ENCODE measurements at regions not wholly inside any gene's neighbourhood (a gene's known extent, or its start where the extent isn't known, plus 50 kb on each side); places are given as distances from the start of the nearest gene placed in this dataset.

DNA sequence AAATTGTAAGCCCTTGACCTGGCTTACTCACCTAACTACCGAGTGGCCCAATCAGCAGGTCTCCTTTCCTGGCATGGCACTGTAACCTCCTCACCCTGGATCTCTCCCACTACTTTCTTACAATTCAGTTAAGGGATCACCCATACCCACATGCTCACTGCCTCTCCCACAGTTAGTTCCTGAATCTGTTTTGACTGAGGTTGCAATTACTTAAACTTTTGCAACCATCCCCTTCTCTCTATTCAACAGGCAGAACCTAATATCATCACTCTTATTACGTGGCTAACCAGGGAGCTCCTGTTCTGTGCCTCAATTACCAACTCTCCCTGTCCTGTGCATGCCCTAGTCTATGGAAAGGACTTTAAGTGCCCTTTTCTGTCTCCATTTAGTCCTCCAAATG, 84.2 kb upstream of the IKZF1 start:
- Histone ChIP-seq H3K9me3 (ENCODE audit: control insufficient read depth, low read length) (peaks cover 11% of the 10 kb centered on the region), H3K27me3 (replicated peaks; ENCODE audit: control insufficient read depth, insufficient read depth, low read length, poor library complexity, severe bottlenecking) (no peaks in the 10 kb centered on the region), H3K36me3 (ENCODE audit: control insufficient read depth, insufficient read depth, low read length) (no peaks in the 10 kb centered on the region), H3K27ac (ENCODE audit: insufficient read depth, low read length, poor library complexity, severe bottlenecking) (no peak overlapping the region), H3K4me3 (ENCODE audit: insufficient read depth, low read depth, low read length, poor library complexity, severe bottlenecking) (no peak overlapping the region), H3K4me1 (ENCODE audit: control insufficient read depth, insufficient read depth, low read length, poor library complexity, severe bottlenecking) (peaks cover 3% of the 10 kb centered on the region)
- DNase-seq, result no peak

GRCh38 chr7:50217821-50218281, 86.7 kb upstream of the IKZF1 start:
- Histone ChIP-seq H3K4me1 (ENCODE audit: control insufficient read depth, insufficient read depth, low read length, poor library complexity, severe bottlenecking) (peaks cover 13% of the 10 kb centered on the region), H3K9me3 (ENCODE audit: control insufficient read depth, low read length) (peaks cover 11% of the 10 kb centered on the region), H3K36me3 (ENCODE audit: control insufficient read depth, insufficient read depth, low read length) (no peaks in the 10 kb centered on the region), H3K27ac (ENCODE audit: insufficient read depth, low read length, poor library complexity, severe bottlenecking) (no peak overlapping the region), H3K27me3 (replicated peaks; ENCODE audit: control insufficient read depth, insufficient read depth, low read length, poor library complexity, severe bottlenecking) (no peaks in the 10 kb centered on the region), H3K4me3 (ENCODE audit: insufficient read depth, low read depth, low read length, poor library complexity, severe bottlenecking) (no peak overlapping the region)
- no peak for DNase-seq

DNA sequence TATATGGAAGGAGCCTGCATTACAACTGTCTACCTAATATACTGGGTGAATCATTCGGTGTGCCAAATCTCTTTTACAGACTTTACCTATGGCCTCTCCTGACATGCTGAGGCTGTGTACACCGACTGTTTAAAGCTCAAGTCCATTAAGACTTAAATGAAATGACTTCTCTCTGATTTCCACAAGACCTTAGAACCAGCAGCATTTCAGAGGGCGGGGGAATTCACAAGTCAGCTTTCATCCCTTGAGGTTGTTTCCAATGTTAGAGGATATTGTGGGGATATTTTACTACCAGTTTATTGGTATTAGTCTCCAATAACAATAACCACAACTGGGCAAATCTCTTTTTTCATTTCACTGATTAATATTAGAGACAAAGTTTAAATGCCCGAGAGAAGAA, 87.1 kb upstream of the IKZF1 start:
- no peak for DNase-seq
- Histone ChIP-seq H3K9me3 (ENCODE audit: control insufficient read depth, low read length) (peaks cover 8% of the 10 kb centered on the region), H3K4me3 (ENCODE audit: insufficient read depth, low read depth, low read length, poor library complexity, severe bottlenecking) (no peak overlapping the region), H3K36me3 (ENCODE audit: control insufficient read depth, insufficient read depth, low read length) (no peaks in the 10 kb centered on the region), H3K27me3 (replicated peaks; ENCODE audit: control insufficient read depth, insufficient read depth, low read length, poor library complexity, severe bottlenecking) (no peaks in the 10 kb centered on the region), H3K27ac (ENCODE audit: insufficient read depth, low read length, poor library complexity, severe bottlenecking) (no peak overlapping the region), H3K4me1 (ENCODE audit: control insufficient read depth, insufficient read depth, low read length, poor library complexity, severe bottlenecking) (peaks cover 18% of the 10 kb centered on the region)

- Histone ChIP-seq H3K27ac (ENCODE audit: insufficient read depth, low read length, poor library complexity, severe bottlenecking) (no peak overlapping the region), H3K36me3 (ENCODE audit: control insufficient read depth, insufficient read depth, low read length) (no peaks in the 10 kb centered on the region), H3K4me1 (ENCODE audit: control insufficient read depth, insufficient read depth, low read length, poor library complexity, severe bottlenecking) (peaks cover 25% of the 10 kb centered on the region), H3K9me3 (ENCODE audit: control insufficient read depth, low read length) (peaks cover 2% of the 10 kb centered on the region), H3K4me3 (ENCODE audit: insufficient read depth, low read depth, low read length, poor library complexity, severe bottlenecking) (no peak overlapping the region), H3K27me3 (replicated peaks; ENCODE audit: control insufficient read depth, insufficient read depth, low read length, poor library complexity, severe bottlenecking) (no peaks in the 10 kb centered on the region)
- DNase-seq, result no peak
These were observed 87.9 kb upstream of the IKZF1 start for GRCh38 chr7:50216626-50217025.

DNA sequence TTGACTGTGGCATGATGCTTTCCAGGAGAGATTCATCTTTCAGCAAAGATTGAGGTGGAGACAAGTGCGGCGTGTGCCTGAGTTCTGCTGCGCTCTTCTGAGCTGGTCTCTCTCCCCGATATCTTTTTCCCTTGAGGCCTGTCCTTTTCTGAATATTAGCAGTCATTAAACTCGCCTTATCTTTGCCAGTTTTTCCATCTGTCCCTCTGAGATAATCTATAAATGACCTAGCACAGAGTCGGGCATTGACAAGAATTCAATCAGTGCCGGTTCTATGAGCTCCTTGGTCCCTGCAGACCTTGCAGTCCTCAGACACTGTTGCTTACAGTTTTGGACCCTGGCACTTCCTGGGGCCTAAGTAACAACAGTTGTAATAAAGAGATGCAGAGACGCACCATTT, 89.7 kb upstream of the IKZF1 start:
- no peak for DNase-seq
- H3K27me3 ChIP-seq (replicated peaks; ENCODE audit: control insufficient read depth, insufficient read depth, low read length, poor library complexity, severe bottlenecking), result no peaks in the 10 kb centered on the region
- H3K36me3 ChIP-seq (ENCODE audit: control insufficient read depth, insufficient read depth, low read length), result no peaks in the 10 kb centered on the region
- H3K4me3 ChIP-seq (ENCODE audit: insufficient read depth, low read depth, low read length, poor library complexity, severe bottlenecking), result no peak overlapping the region
- H3K27ac ChIP-seq (ENCODE audit: insufficient read depth, low read length, poor library complexity, severe bottlenecking), result no peak overlapping the region
- H3K4me1 ChIP-seq (ENCODE audit: control insufficient read depth, insufficient read depth, low read length, poor library complexity, severe bottlenecking), result peaks cover 41% of the 10 kb centered on the region
- H3K9me3 ChIP-seq (ENCODE audit: control insufficient read depth, low read length), result no peaks in the 10 kb centered on the region

DNA sequence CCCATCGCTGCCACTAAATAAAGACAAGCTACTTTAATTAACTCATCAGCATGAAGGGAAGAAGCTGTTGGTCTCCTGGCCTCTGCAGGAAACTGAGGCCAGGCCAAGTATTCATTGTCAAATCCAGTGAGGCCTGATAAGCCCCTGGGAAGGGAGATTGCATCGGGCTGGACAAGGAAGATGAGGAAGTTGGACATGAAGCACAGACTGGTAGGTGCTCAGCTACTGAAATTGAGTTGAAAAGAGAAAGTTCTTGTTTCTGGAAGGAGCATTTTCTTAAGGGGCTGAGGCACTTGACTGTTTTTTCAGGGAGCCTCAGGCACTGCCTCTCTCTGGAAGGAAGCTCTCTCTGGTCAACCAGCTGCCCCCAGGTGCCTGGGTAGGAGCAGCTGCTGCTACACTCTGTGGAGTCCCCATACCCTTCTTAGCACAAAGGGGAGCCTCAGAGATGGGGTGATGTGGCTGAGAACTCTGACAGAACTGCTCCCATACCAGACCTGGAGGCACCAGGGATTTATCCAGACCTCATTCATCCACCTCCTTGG, 90.3 kb upstream of the IKZF1 start:
- H3K36me3 ChIP-seq (ENCODE audit: control insufficient read depth, insufficient read depth, low read length), result no peaks in the 10 kb centered on the region
- H3K4me3 ChIP-seq (ENCODE audit: insufficient read depth, low read depth, low read length, poor library complexity, severe bottlenecking), result no peak overlapping the region
- peaks cover 45% of the 10 kb centered on the region for H3K4me1 ChIP-seq (ENCODE audit: control insufficient read depth, insufficient read depth, low read length, poor library complexity, severe bottlenecking)
- no peaks in the 10 kb centered on the region for H3K9me3 ChIP-seq (ENCODE audit: control insufficient read depth, low read length)
- no peak for DNase-seq
- H3K27ac ChIP-seq (ENCODE audit: insufficient read depth, low read length, poor library complexity, severe bottlenecking), result no peak overlapping the region
- H3K27me3 ChIP-seq (replicated peaks; ENCODE audit: control insufficient read depth, insufficient read depth, low read length, poor library complexity, severe bottlenecking), result no peaks in the 10 kb centered on the region

DNA sequence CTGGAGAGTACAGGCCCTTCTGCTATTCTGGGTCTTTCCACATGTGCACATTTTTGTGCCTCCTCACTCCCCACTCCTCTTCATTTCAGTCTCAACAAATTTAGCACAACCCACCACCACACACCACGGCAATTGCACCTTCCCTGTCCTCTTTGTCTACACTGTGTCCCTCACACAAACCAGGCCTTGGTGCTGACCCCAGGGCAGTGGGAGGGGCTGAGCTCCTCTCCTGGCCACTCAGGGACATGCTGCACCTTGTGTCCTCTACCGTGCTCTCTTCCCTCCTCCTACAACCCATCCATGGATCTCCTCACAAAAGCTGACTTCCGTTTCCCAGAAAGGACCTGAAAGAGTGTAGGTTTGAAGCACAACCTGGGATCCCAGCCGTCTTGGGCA, 90.9 kb upstream of the IKZF1 start:
- no peaks in the 10 kb centered on the region for H3K27me3 ChIP-seq (replicated peaks; ENCODE audit: control insufficient read depth, insufficient read depth, low read length, poor library complexity, severe bottlenecking)
- H3K4me3 ChIP-seq (ENCODE audit: insufficient read depth, low read depth, low read length, poor library complexity, severe bottlenecking), result no peak overlapping the region
- peaks cover 45% of the 10 kb centered on the region for H3K4me1 ChIP-seq (ENCODE audit: control insufficient read depth, insufficient read depth, low read length, poor library complexity, severe bottlenecking)
- no peaks in the 10 kb centered on the region for H3K36me3 ChIP-seq (ENCODE audit: control insufficient read depth, insufficient read depth, low read length)
- no peak overlapping the region for H3K27ac ChIP-seq (ENCODE audit: insufficient read depth, low read length, poor library complexity, severe bottlenecking)
- H3K9me3 ChIP-seq (ENCODE audit: control insufficient read depth, low read length), result no peaks in the 10 kb centered on the region
- no peak for DNase-seq

- Histone ChIP-seq H3K4me3 (ENCODE audit: insufficient read depth, low read depth, low read length, poor library complexity, severe bottlenecking) (no peak overlapping the region), H3K9me3 (ENCODE audit: control insufficient read depth, low read length) (no peaks in the 10 kb centered on the region), H3K36me3 (ENCODE audit: control insufficient read depth, insufficient read depth, low read length) (no peaks in the 10 kb centered on the region), H3K4me1 (ENCODE audit: control insufficient read depth, insufficient read depth, low read length, poor library complexity, severe bottlenecking) (peaks cover 46% of the 10 kb centered on the region), H3K27ac (ENCODE audit: insufficient read depth, low read length, poor library complexity, severe bottlenecking) (no peak overlapping the region), H3K27me3 (replicated peaks; ENCODE audit: control insufficient read depth, insufficient read depth, low read length, poor library complexity, severe bottlenecking) (no peaks in the 10 kb centered on the region)
- no peak for DNase-seq
These were observed 91.6 kb upstream of the IKZF1 start for GRCh38 chr7:50212666-50213621.

GRCh38 chr7:50212016-50212325, 92.5 kb upstream of the IKZF1 start:
- H3K36me3 ChIP-seq (ENCODE audit: control insufficient read depth, insufficient read depth, low read length), result no peaks in the 10 kb centered on the region
- H3K9me3 ChIP-seq (ENCODE audit: control insufficient read depth, low read length), result no peaks in the 10 kb centered on the region
- DNase-seq, result no peak
- no peaks in the 10 kb centered on the region for H3K27me3 ChIP-seq (replicated peaks; ENCODE audit: control insufficient read depth, insufficient read depth, low read length, poor library complexity, severe bottlenecking)
- H3K4me1 ChIP-seq (ENCODE audit: control insufficient read depth, insufficient read depth, low read length, poor library complexity, severe bottlenecking), result peaks cover 56% of the 10 kb centered on the region
- no peak overlapping the region for H3K4me3 ChIP-seq (ENCODE audit: insufficient read depth, low read depth, low read length, poor library complexity, severe bottlenecking)
- no peak overlapping the region for H3K27ac ChIP-seq (ENCODE audit: insufficient read depth, low read length, poor library complexity, severe bottlenecking)
